Omental fat pad (tissue), 3 donors: ENCODE measurements at regions not wholly inside any gene's neighbourhood (a gene's known extent, or its start where the extent isn't known, plus 50 kb on each side); places are given as distances from the start of the nearest gene placed in this dataset.

Experiments used
- ATAC-seq: fragments of 150-250 bp; one replicate; pipeline ENCODE4 v1.9.1; 2016; ENCODE audit warnings: mild to moderate bottlenecking, moderate library complexity; ENCODE audit not compliant: low FRiP score
- DNase-seq: peaks from one replicate; pipeline ENCODE4 v3.0.0-alpha.2; 2019; ENCODE audit warnings: low spot score
- TF ChIP-seq, protein P1 (sequence below), 3 donors: fragments of 450-650 bp; IDR thresholded peaks; one replicate each; pipeline ENCODE4 v1.5.1; 2016 to 2017; ENCODE audit warnings: antibody characterized with exemption in 3 of 3, mild to moderate bottlenecking in 3 of 3, moderate library complexity in 2 of 3

DNA sequence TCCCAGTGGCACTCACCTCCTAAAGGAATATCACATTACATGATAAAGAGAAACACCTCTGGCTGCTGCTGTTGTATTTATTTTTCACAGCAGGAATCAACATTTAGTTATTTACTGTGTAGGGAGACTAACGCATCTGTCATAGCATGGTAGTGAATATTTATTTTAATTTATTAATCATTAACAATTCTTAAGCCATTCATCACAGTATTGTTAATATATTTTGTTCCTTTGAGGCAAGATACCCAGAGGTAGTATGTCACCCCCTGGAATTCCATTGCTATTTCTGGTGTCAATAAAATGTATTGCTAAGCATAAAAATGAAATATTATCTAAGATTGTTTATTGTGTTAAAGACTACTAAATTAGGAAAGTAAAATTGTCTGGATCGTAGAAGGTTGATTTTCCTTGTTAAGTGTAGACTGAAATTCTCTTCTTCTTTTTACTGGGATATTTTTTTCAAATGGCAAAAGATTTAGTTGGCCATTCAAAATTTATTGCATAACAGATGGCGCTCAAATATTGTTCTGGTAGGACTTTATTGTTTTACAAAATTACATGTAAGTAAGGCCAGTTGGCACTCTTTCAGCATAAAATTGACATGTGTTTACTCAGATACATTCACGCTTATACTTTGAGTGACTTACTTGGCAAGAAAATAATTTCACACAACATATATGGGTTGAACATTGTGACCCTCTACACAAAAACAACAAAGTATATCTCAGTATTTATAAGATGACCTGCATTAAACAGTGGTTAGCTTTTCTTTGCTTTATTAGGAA, 1358.7 kb upstream of the SORCS1 start:
- ATAC-seq (no peak), DNase-seq (no peak)
- TF ChIP-seq, protein P1, sequence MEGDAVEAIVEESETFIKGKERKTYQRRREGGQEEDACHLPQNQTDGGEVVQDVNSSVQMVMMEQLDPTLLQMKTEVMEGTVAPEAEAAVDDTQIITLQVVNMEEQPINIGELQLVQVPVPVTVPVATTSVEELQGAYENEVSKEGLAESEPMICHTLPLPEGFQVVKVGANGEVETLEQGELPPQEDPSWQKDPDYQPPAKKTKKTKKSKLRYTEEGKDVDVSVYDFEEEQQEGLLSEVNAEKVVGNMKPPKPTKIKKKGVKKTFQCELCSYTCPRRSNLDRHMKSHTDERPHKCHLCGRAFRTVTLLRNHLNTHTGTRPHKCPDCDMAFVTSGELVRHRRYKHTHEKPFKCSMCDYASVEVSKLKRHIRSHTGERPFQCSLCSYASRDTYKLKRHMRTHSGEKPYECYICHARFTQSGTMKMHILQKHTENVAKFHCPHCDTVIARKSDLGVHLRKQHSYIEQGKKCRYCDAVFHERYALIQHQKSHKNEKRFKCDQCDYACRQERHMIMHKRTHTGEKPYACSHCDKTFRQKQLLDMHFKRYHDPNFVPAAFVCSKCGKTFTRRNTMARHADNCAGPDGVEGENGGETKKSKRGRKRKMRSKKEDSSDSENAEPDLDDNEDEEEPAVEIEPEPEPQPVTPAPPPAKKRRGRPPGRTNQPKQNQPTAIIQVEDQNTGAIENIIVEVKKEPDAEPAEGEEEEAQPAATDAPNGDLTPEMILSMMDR (IDR thresholded peaks at IDR 0.05), result no peak

DNA sequence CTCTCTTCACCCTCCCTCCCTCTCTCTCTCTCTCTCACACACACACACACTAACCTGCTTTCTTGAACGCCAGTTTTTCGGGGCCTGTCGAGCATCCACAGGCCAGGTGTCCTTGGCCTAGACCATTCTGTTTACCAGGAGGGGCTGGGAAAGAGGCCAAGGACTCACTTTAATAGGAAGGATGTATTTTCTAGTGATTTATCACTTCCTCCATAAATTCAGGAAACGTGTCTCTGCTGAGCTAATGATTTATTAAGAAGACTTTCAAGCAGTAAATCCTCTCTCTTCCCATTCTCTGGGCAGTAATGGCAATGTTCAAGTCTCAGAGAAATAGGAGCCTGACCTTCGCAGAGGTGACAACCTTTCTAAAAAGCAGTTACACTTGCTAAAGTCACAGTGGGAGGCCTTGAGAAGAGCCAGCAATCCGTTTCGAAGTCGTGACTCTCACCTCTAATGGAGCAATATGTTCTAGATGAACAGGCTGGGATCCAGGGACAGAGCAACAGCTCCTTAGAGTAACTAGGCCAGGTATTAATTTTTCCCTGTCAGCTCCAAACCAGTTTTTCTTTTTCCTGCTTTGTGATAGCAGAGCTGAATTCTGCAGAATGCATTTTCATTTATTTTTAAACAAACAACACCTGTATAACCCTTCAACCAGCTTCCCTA, 1357.5 kb upstream of the SORCS1 start:
- TF ChIP-seq, protein P1 (IDR thresholded peaks at IDR 0.05), result no peak
- no peak for ATAC-seq
- DNase-seq, result no peak

DNA sequence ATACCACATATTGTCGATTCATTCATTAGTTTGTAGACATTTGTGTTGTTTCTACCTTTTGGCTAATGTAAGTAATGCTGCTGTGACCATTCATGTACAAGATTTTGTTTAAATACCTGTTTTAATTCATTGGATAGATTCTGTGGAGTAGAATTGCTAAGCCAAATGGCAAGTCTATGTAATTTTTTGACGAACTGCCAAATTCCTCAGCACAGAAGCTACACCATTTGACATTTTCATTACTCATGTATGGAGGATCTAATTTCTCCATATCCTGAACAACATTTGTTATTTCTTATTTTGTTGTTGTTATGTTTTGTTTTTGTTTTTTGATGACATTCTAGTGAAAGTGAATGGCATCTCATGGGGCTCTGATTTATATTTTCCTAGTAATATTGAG, 1351.3 kb upstream of the SORCS1 start:
- no peak for ATAC-seq
- TF ChIP-seq, protein P1 (IDR thresholded peaks at IDR 0.05), result no peak

DNA sequence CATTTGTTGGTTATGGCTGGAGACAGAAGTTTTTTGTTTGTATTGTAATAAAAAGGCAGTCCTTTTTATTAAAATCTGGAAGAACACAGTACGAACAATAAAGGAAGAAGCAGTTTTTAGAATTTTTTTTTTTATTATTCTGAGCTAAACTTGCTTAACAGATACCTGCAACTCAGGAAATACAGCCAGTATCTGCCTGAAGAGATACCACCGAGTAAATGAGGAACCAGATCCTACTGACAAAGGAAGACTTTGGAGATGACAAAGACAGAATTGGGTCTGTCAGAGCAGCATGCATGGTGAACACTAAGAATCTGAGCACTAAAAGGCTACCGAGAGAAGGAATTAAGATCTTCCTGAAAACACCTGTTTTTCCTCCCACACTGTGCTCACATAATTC, 1335.9 kb upstream of the SORCS1 start:
- ATAC-seq (no peak), DNase-seq (no peak)
- TF ChIP-seq, protein P1 (IDR thresholded peaks at IDR 0.05), result no peak

More for the DNA sequence above, 1351.3 kb upstream of the SORCS1 start:
- DNase-seq, result no peak

DNA sequence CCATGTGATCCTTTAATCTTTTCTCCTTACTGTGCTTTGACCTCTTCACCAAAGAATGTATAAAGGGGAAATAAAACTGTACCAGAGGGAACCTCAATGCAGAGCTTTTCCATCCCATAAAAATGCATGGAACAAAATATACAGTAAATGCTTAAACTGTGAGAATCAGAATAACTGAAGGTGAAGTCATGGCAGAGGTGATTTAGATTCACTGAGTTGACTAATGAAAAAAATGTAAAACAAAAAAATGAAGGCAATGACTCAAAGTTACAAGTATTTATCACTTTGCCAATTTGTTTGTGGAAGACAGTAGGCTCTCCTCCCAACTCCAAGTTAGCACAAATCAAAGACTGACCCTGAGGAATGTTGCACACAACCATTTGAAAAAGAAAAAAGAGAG, 1331.6 kb upstream of the SORCS1 start:
- DNase-seq, result no peak
- no peak for ATAC-seq
- TF ChIP-seq, protein P1 (IDR thresholded peaks at IDR 0.05), result no peak

DNA sequence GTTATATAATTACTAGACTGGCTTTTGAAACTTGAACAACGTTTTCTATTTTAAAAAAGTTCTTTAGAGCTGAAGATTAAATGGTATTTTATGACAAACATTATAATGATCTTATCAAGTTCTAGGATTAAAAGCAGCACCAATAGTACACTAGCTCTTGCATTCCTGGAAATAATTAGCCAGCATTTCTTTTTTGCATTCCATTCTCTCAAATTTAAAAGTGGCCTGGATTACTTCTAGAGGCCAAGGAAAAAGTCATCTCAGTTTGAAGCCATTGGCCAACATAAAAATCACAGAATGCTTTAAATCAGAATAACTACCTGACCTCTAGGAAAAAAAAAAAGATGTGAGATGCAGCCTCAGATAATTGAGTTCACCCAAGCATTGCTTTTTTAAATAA, 1326.4 kb upstream of the SORCS1 start:
- TF ChIP-seq, protein P1 (IDR thresholded peaks at IDR 0.05), result no peak
- ATAC-seq, result no peak
- DNase-seq, result no peak

DNA sequence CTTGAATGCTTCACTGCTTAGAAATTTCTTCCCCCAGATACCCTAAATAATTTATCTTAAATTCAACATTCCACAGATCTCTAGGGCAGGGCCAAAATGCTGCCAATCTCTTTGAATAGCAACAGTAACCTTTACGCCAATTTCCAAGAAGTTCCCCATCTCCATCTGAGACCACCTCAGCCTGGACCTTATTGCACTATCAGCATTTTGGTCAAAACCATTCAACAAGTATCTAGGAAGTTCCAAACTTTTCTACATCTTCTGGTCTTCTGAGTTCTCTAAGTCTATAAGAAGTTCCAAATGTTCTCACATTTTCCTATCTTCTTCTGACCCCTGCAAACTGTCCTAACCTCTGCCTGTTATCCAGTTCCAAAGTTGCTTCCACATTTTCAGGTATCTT, 1306.9 kb upstream of the SORCS1 start:
- ATAC-seq, result no peak
- no peak for DNase-seq
- TF ChIP-seq, protein P1 (IDR thresholded peaks at IDR 0.05), result no peak
